HEK293 (cell line): ENCODE measurements at regions not wholly inside any gene's neighbourhood (a gene's known extent, or its start where the extent isn't known, plus 50 kb on each side); places are given as distances from the start of the nearest gene placed in this dataset.

ENCODE experiments used
- CTCF ChIA-PET: fragments of 350-600 bp; formaldehyde crosslinking; extraction: SDS; loops from one replicate; lab custom pipeline; 2021; ENCODE audit warnings: antibody characterized with exemption; lab: Yijun Ruan, JAX
- POLR2A ChIA-PET: fragments of 300-600 bp; formaldehyde crosslinking; extraction: SDS; loops from one replicate; lab custom pipeline; 2020; ENCODE audit warnings: antibody characterized with exemption, inconsistent platforms; lab: Yijun Ruan, JAX
- H3K27ac ChIP-seq: fragments of 200-500 bp; sonication (Bioruptor generic); 2 replicates; pipeline ENCODE4 v1.5.1; 2014; ENCODE audit warnings: low read depth, low read length, control low read depth, inconsistent platforms; ENCODE audit errors: extremely low read depth
- H3K36me3 ChIP-seq, 2 experiments: fragments of 200-500 bp in 1 of 2; sonication (Bioruptor generic) in 1 of 2; 1 replicate in 1 of 2; 2 replicates in 1 of 2; pipeline ENCODE4 v1.5.1; 2014 to 2017; ENCODE audit warnings: inconsistent platforms in 2 of 2, low read length in 2 of 2; ENCODE audit not compliant: control insufficient read depth in 2 of 2, insufficient read depth in 1 of 2
- H3K4me1 ChIP-seq: fragments of 200-500 bp; sonication (Bioruptor generic); 2 replicates; pipeline ENCODE4 v1.5.1; 2014; ENCODE audit warnings: mild to moderate bottlenecking, low read length, inconsistent platforms; ENCODE audit not compliant: control insufficient read depth, insufficient read depth
- H3K4me3 ChIP-seq: 2 replicates; pipeline ENCODE4 v1.5.1; 2011; ENCODE audit warnings: low read depth, mild to moderate bottlenecking, control low read depth, low read length, moderate library complexity
- H3K9me3 ChIP-seq: fragments of 200-500 bp; sonication (Bioruptor generic); 2 replicates; pipeline ENCODE4 v1.5.1; 2014; ENCODE audit warnings: low read depth, low read length, inconsistent platforms; ENCODE audit not compliant: control insufficient read depth, insufficient read depth
- FEZF1 ChIP-seq: fragments of 450-650 bp; formaldehyde crosslinking; IDR thresholded peaks from 2 replicates; pipeline ENCODE4 v1.5.1; 2016; ENCODE audit warnings: missing biosample characterization, missing genetic modification characterization
- HOXC10 ChIP-seq: sonication (generic); formaldehyde crosslinking; IDR thresholded peaks from 2 replicates; pipeline ENCODE4 v1.8.1; 2023; ENCODE audit warnings: mild to moderate bottlenecking, missing genetic modification reagents
- IKZF3 ChIP-seq: fragments of 450-650 bp; IDR thresholded peaks from 2 replicates; pipeline ENCODE4 v1.5.0; 2018; ENCODE audit warnings: missing biosample characterization, mild to moderate bottlenecking, missing genetic modification characterization, moderate library complexity
- KLF1 ChIP-seq: fragments of 450-650 bp; formaldehyde crosslinking; IDR thresholded peaks from 2 replicates; pipeline ENCODE4 v1.5.1; 2016; ENCODE audit warnings: missing biosample characterization, missing genetic modification characterization
- SP2 ChIP-seq: fragments of 450-650 bp; formaldehyde crosslinking; IDR thresholded peaks from 2 replicates; pipeline ENCODE4 v1.5.1; 2016; ENCODE audit warnings: missing biosample characterization, missing genetic modification characterization
- SP3 ChIP-seq: fragments of 450-650 bp; formaldehyde crosslinking; IDR thresholded peaks from 2 replicates; pipeline ENCODE4 v1.5.1; 2016; ENCODE audit warnings: missing biosample characterization, missing genetic modification characterization
- TCF7L2 ChIP-seq: IDR thresholded peaks from 2 replicates; pipeline ENCODE4 v1.6.1; 2011; ENCODE audit warnings: low read depth, mild to moderate bottlenecking, inconsistent platforms, low read length, moderate library complexity, borderline replicate concordance
- TRIM28 ChIP-seq: IDR thresholded peaks from 2 replicates; pipeline ENCODE4 v1.6.1; 2011; ENCODE audit warnings: low read length, control low read depth, borderline replicate concordance
- WT1 ChIP-seq: fragments of 450-650 bp; formaldehyde crosslinking; IDR thresholded peaks from 2 replicates; pipeline ENCODE4 v1.5.1; 2016; ENCODE audit warnings: missing biosample characterization, missing genetic modification characterization
- YY2 ChIP-seq: fragments of 450-650 bp; formaldehyde crosslinking; IDR thresholded peaks from 2 replicates; pipeline ENCODE4 v1.5.1; 2016; ENCODE audit warnings: missing biosample characterization, missing genetic modification characterization
- ZBTB21 ChIP-seq: fragments of 450-650 bp; formaldehyde crosslinking; IDR thresholded peaks from 2 replicates; pipeline ENCODE4 v1.5.1; 2017; ENCODE audit warnings: missing biosample characterization, missing genetic modification characterization
- ZBTB48 ChIP-seq: fragments of 450-650 bp; formaldehyde crosslinking; IDR thresholded peaks from 2 replicates; pipeline ENCODE4 v1.5.1; 2016; ENCODE audit warnings: missing biosample characterization, missing genetic modification characterization
- ZBTB8A ChIP-seq: fragments of 450-650 bp; formaldehyde crosslinking; IDR thresholded peaks from 2 replicates; pipeline ENCODE4 v1.5.1; 2016; ENCODE audit warnings: missing biosample characterization, missing genetic modification characterization
- ZEB2 ChIP-seq: fragments of 450-650 bp; formaldehyde crosslinking; IDR thresholded peaks from 2 replicates; pipeline ENCODE4 v1.5.1; 2016; ENCODE audit warnings: missing biosample characterization, missing genetic modification characterization
- ZIC2 ChIP-seq: fragments of 450-650 bp; formaldehyde crosslinking; IDR thresholded peaks from 2 replicates; pipeline ENCODE4 v1.5.1; 2016; ENCODE audit warnings: missing biosample characterization, missing genetic modification characterization
- ZNF24 ChIP-seq: fragments of 450-650 bp; formaldehyde crosslinking; IDR thresholded peaks from 2 replicates; pipeline ENCODE4 v1.5.1; 2016; ENCODE audit warnings: missing biosample characterization, missing genetic modification characterization
- ZNF404 ChIP-seq: fragments of 450-650 bp; formaldehyde crosslinking; IDR thresholded peaks from 2 replicates; pipeline ENCODE4 v1.5.1; 2017; ENCODE audit warnings: missing biosample characterization, missing genetic modification characterization
- ZNF433 ChIP-seq: fragments of 450-650 bp; formaldehyde crosslinking; IDR thresholded peaks from 2 replicates; pipeline ENCODE4 v1.5.1; 2016; ENCODE audit warnings: missing biosample characterization, missing genetic modification characterization, low read depth
- ZNF548 ChIP-seq: fragments of 450-650 bp; formaldehyde crosslinking; IDR thresholded peaks from 2 replicates; pipeline ENCODE4 v1.5.1; 2016; ENCODE audit warnings: missing biosample characterization, missing genetic modification characterization
- ZNF558 ChIP-seq: fragments of 450-650 bp; formaldehyde crosslinking; IDR thresholded peaks from 2 replicates; pipeline ENCODE4 v1.5.1; 2016; ENCODE audit warnings: missing biosample characterization, missing genetic modification characterization
- ZNF629 ChIP-seq: fragments of 450-650 bp; formaldehyde crosslinking; IDR thresholded peaks from 2 replicates; pipeline ENCODE4 v1.5.1; 2017; ENCODE audit warnings: missing biosample characterization, missing genetic modification characterization
- ZNF701 ChIP-seq: fragments of 450-650 bp; formaldehyde crosslinking; IDR thresholded peaks from 2 replicates; pipeline ENCODE4 v1.5.1; 2016; ENCODE audit warnings: missing biosample characterization, missing genetic modification characterization
- ZNF768 ChIP-seq: fragments of 450-650 bp; formaldehyde crosslinking; IDR thresholded peaks from 2 replicates; pipeline ENCODE4 v1.5.1; 2018; ENCODE audit warnings: missing biosample characterization, mild to moderate bottlenecking, missing genetic modification characterization
- ZNF792 ChIP-seq: fragments of 450-650 bp; formaldehyde crosslinking; IDR thresholded peaks from 2 replicates; pipeline ENCODE4 v1.5.1; 2016; ENCODE audit warnings: missing biosample characterization, missing genetic modification characterization
- ZSCAN30 ChIP-seq: fragments of 450-650 bp; IDR thresholded peaks from 2 replicates; pipeline ENCODE4 v1.5.1; 2018; ENCODE audit warnings: missing biosample characterization, mild to moderate bottlenecking, missing genetic modification characterization, moderate library complexity
- TF ChIP-seq, protein P1 (sequence below): fragments of 450-650 bp; formaldehyde crosslinking; IDR thresholded peaks from 2 replicates; pipeline ENCODE4 v1.5.1; 2016; ENCODE audit warnings: missing biosample characterization, missing genetic modification characterization
- TF ChIP-seq, protein P2 (sequence below): fragments of 450-650 bp; formaldehyde crosslinking; IDR thresholded peaks from 2 replicates; pipeline ENCODE4 v1.5.1; 2017; ENCODE audit warnings: missing biosample characterization, missing genetic modification characterization
- TF ChIP-seq, protein P3 (sequence below): fragments of 450-650 bp; formaldehyde crosslinking; IDR thresholded peaks from 2 replicates; pipeline ENCODE4 v1.5.1; 2016; ENCODE audit warnings: missing biosample characterization, missing genetic modification characterization
- TF ChIP-seq, protein P4 (sequence below): fragments of 450-650 bp; formaldehyde crosslinking; IDR thresholded peaks from 2 replicates; pipeline ENCODE4 v1.5.1; 2017; ENCODE audit warnings: missing biosample characterization, missing genetic modification characterization
- TF ChIP-seq, protein P5 (sequence below): fragments of 450-650 bp; IDR thresholded peaks from 2 replicates; pipeline ENCODE4 v1.5.1; 2018; ENCODE audit warnings: missing biosample characterization, mild to moderate bottlenecking, missing genetic modification characterization
- TF ChIP-seq, protein P6 (sequence below): fragments of 450-650 bp; formaldehyde crosslinking; IDR thresholded peaks from 2 replicates; pipeline ENCODE4 v1.5.1; 2016; ENCODE audit warnings: missing biosample characterization, missing genetic modification characterization
- TF ChIP-seq, protein P7 (sequence below): fragments of 450-650 bp; formaldehyde crosslinking; IDR thresholded peaks from 2 replicates; pipeline ENCODE4 v1.5.1; 2016; ENCODE audit warnings: missing biosample characterization, missing genetic modification characterization

DNA sequence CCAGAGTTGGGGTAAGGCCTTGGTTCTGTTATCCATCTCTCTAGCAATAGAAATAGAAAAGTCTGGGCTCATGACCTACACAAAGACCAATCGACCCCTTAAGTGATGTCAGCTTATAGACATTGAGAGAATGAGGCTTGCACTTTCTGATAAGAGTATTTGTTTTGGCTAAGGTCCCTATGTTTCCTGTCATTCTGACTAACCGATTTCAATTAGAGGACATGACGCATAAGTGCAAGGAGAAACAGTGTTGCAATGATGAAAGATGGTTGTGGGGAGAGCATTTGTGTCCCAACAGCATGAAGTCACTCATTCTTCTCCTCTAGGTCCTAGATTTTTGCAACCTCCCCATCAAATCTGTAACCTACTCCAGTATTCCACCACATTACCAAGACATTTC is 255.1 kb downstream of the MAT2B start:
- no peaks in the 10 kb centered on the region for H3K4me1 ChIP-seq
- POLR2A ChIA-PET = no interaction called here
- CTCF ChIA-PET = no interaction called here

More for the DNA sequence above, 255.1 kb downstream of the MAT2B start:
- H3K36me3 ChIP-seq = no peaks in the 10 kb centered on the region
- no peaks in the 10 kb centered on the region for H3K9me3 ChIP-seq
- no peak overlapping the region for H3K27ac ChIP-seq
- TF ChIP-seq ZEB2 (tag by site-specific recombination) (peak; percentile 29; the same call in 1 of the 2 replicates), TCF7L2 (no peak), ZNF792 (tag by site-specific recombination) (no peak), SP3 (no peak), ZNF404 (tag by site-specific recombination) (no peak), KLF1 (no peak), ZNF558 (tag by site-specific recombination) (no peak), YY2 (no peak), ZNF433 (tag by site-specific recombination) (no peak), ZNF768 (tag by site-specific recombination) (no peak), WT1 (tag by site-specific recombination) (no peak), ZSCAN30 (no peak), ZNF701 (no peak), ZBTB21 (tag by site-specific recombination) (peak; percentile 72), ZBTB48 (no peak), HOXC10 (CRISPR knock-in tag) (no peak), ZNF24 (tag by site-specific recombination) (no peak), ZIC2 (tag by site-specific recombination) (no peak), FEZF1 (no peak), ZNF548 (tag by site-specific recombination) (no peak), ZNF629 (peak; percentile 83), IKZF3 (tag by site-specific recombination) (no peak), SP2 (no peak), ZBTB8A (tag by site-specific recombination) (no peak), TRIM28 (no peak)
- TF ChIP-seq, protein P1, sequence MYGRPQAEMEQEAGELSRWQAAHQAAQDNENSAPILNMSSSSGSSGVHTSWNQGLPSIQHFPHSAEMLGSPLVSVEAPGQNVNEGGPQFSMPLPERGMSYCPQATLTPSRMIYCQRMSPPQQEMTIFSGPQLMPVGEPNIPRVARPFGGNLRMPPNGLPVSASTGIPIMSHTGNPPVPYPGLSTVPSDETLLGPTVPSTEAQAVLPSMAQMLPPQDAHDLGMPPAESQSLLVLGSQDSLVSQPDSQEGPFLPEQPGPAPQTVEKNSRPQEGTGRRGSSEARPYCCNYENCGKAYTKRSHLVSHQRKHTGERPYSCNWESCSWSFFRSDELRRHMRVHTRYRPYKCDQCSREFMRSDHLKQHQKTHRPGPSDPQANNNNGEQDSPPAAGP (tag by site-specific recombination) = no peak
- TF ChIP-seq, protein P2, sequence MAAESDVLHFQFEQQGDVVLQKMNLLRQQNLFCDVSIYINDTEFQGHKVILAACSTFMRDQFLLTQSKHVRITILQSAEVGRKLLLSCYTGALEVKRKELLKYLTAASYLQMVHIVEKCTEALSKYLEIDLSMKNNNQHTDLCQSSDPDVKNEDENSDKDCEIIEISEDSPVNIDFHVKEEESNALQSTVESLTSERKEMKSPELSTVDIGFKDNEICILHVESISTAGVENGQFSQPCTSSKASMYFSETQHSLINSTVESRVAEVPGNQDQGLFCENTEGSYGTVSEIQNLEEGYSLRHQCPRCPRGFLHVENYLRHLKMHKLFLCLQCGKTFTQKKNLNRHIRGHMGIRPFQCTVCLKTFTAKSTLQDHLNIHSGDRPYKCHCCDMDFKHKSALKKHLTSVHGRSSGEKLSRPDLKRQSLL (tag by site-specific recombination) = no peak
- TF ChIP-seq, protein P3, sequence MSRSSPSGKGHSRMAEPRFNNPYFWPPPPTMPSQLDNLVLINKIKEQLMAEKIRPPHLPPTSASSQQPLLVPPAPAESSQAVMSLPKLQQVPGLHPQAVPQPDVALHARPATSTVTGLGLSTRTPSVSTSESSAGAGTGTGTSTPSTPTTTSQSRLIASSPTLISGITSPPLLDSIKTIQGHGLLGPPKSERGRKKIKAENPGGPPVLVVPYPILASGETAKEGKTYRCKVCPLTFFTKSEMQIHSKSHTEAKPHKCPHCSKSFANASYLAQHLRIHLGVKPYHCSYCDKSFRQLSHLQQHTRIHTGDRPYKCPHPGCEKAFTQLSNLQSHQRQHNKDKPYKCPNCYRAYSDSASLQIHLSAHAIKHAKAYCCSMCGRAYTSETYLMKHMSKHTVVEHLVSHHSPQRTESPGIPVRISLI (tag by site-specific recombination) = no peak
- TF ChIP-seq, protein P4, sequence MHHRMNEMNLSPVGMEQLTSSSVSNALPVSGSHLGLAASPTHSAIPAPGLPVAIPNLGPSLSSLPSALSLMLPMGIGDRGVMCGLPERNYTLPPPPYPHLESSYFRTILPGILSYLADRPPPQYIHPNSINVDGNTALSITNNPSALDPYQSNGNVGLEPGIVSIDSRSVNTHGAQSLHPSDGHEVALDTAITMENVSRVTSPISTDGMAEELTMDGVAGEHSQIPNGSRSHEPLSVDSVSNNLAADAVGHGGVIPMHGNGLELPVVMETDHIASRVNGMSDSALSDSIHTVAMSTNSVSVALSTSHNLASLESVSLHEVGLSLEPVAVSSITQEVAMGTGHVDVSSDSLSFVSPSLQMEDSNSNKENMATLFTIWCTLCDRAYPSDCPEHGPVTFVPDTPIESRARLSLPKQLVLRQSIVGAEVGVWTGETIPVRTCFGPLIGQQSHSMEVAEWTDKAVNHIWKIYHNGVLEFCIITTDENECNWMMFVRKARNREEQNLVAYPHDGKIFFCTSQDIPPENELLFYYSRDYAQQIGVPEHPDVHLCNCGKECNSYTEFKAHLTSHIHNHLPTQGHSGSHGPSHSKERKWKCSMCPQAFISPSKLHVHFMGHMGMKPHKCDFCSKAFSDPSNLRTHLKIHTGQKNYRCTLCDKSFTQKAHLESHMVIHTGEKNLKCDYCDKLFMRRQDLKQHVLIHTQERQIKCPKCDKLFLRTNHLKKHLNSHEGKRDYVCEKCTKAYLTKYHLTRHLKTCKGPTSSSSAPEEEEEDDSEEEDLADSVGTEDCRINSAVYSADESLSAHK (tag by site-specific recombination) = no peak
- TF ChIP-seq, protein P5, sequence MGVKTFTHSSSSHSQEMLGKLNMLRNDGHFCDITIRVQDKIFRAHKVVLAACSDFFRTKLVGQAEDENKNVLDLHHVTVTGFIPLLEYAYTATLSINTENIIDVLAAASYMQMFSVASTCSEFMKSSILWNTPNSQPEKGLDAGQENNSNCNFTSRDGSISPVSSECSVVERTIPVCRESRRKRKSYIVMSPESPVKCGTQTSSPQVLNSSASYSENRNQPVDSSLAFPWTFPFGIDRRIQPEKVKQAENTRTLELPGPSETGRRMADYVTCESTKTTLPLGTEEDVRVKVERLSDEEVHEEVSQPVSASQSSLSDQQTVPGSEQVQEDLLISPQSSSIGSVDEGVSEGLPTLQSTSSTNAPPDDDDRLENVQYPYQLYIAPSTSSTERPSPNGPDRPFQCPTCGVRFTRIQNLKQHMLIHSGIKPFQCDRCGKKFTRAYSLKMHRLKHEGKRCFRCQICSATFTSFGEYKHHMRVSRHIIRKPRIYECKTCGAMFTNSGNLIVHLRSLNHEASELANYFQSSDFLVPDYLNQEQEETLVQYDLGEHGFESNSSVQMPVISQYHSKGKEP = no peak
- TF ChIP-seq, protein P6, sequence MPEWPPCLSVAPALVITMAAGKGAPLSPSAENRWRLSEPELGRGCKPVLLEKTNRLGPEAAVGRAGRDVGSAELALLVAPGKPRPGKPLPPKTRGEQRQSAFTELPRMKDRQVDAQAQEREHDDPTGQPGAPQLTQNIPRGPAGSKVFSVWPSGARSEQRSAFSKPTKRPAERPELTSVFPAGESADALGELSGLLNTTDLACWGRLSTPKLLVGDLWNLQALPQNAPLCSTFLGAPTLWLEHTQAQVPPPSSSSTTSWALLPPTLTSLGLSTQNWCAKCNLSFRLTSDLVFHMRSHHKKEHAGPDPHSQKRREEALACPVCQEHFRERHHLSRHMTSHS (tag by site-specific recombination) = no peak
- TF ChIP-seq, protein P7, sequence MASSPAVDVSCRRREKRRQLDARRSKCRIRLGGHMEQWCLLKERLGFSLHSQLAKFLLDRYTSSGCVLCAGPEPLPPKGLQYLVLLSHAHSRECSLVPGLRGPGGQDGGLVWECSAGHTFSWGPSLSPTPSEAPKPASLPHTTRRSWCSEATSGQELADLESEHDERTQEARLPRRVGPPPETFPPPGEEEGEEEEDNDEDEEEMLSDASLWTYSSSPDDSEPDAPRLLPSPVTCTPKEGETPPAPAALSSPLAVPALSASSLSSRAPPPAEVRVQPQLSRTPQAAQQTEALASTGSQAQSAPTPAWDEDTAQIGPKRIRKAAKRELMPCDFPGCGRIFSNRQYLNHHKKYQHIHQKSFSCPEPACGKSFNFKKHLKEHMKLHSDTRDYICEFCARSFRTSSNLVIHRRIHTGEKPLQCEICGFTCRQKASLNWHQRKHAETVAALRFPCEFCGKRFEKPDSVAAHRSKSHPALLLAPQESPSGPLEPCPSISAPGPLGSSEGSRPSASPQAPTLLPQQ (tag by site-specific recombination) = 0 out of 2 replicates have a peak, but pooled peaks have one; percentile 18
- no peak overlapping the region for H3K4me3 ChIP-seq
